ENCODE measurements at regions not wholly inside any gene's neighbourhood (a gene's known extent, or its start where the extent isn't known, plus 50 kb on each side); places are given as distances from the start of the nearest gene placed in this dataset.

DNA sequence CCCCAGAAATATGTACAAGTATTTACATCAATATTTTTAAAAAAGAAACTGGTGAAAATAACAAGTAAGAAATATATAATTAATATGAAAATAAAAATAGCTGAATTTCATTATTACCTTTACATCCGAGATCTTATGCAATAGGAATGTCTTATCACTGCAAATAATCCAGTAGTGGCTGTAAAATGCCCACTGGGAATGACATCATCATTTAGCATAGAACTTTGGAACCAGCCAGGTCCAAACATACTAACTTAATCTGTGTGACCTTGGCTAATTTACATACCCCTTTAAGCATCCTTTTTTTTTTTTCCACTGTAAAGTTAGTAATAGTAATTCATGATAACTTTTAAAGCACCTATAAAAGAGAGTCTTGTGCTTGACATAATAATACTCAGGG is 611.7 kb downstream of the ZIC1 start:
- no peak for TF ChIP-seq CTCF (IDR thresholded peaks at IDR 0.05)
- no peak for TF ChIP-seq POLR2A (IDR thresholded peaks at IDR 0.05)
